Astrocyte (in vitro differentiated cells and primary cell): ENCODE measurements at regions not wholly inside any gene's neighbourhood (a gene's known extent, or its start where the extent isn't known, plus 50 kb on each side); places are given as distances from the start of the nearest gene placed in this dataset.

Experiments used
- DNase-seq: peaks from one replicate; pipeline ENCODE4 v3.0.0-alpha.2; 2010; ENCODE audit warnings: low read depth
- FAIRE-seq: peaks from 2 replicates; lab custom pipeline; 2011; peaks lifted over from hg19 to GRCh38; lab: Jason Lieb, UNC
- H2AFZ ChIP-seq: 2 replicates; pipeline ENCODE4 v1.6.0; 2012; ENCODE audit warnings: low read depth, low read length, inconsistent platforms
- H3K27ac ChIP-seq: 2 replicates; pipeline ENCODE4 v1.5.1; 2011; ENCODE audit warnings: low read depth, low read length, inconsistent platforms
- H3K27me3 ChIP-seq: 2 replicates; pipeline ENCODE4 v1.6.0; 2011; ENCODE audit warnings: low read length, inconsistent platforms; ENCODE audit not compliant: insufficient read depth
- H3K36me3 ChIP-seq: 2 replicates; pipeline ENCODE4 v1.5.1; 2011; ENCODE audit warnings: low read length, inconsistent platforms; ENCODE audit not compliant: insufficient read depth
- H3K4me1 ChIP-seq: 2 replicates; pipeline ENCODE4 v1.5.1; 2011; ENCODE audit warnings: low read length, inconsistent platforms; ENCODE audit not compliant: insufficient read depth
- H3K4me2 ChIP-seq: 2 replicates; pipeline ENCODE4 v1.6.0; 2012; ENCODE audit warnings: low read length, inconsistent platforms
- H3K4me3 ChIP-seq: 2 replicates; pipeline ENCODE4 v1.5.1; 2011; ENCODE audit warnings: low read depth, mild to moderate bottlenecking, low read length, inconsistent platforms; ENCODE audit not compliant: insufficient read depth
- H3K79me2 ChIP-seq: 2 replicates; pipeline ENCODE4 v1.6.0; 2012; ENCODE audit warnings: mild to moderate bottlenecking, low read length, inconsistent platforms; ENCODE audit not compliant: insufficient read depth
- H3K9ac ChIP-seq: 2 replicates; pipeline ENCODE4 v1.6.0; 2012; ENCODE audit warnings: mild to moderate bottlenecking, low read length, inconsistent platforms
- H3K9me3 ChIP-seq: 2 replicates; pipeline ENCODE4 v1.5.1; 2012; ENCODE audit warnings: low read depth, mild to moderate bottlenecking, low read length, inconsistent platforms; ENCODE audit not compliant: insufficient read depth
- H4K20me1 ChIP-seq: 2 replicates; pipeline ENCODE4 v1.6.0; 2012; ENCODE audit warnings: low read length, inconsistent platforms; ENCODE audit not compliant: insufficient read depth
- H3K27ac Mint-ChIP-seq: one replicate; pipeline ENCODE4 v1.8.0; 2021; ENCODE audit warnings: mild to moderate bottlenecking, mixed read lengths; ENCODE audit not compliant: unreplicated experiment
- H3K27me3 Mint-ChIP-seq: one replicate; pipeline ENCODE4 v1.8.0; 2021; ENCODE audit warnings: low read depth, mixed read lengths; ENCODE audit not compliant: unreplicated experiment
- H3K36me3 Mint-ChIP-seq: one replicate; pipeline ENCODE4 v1.8.0; 2021; ENCODE audit warnings: low read depth, mixed read lengths; ENCODE audit not compliant: unreplicated experiment
- H3K4me1 Mint-ChIP-seq: one replicate; pipeline ENCODE4 v1.8.0; 2021; ENCODE audit warnings: low read depth, mixed read lengths; ENCODE audit not compliant: unreplicated experiment
- H3K4me3 Mint-ChIP-seq: one replicate; pipeline ENCODE4 v1.8.0; 2021; ENCODE audit warnings: mild to moderate bottlenecking, moderate library complexity, mixed read lengths; ENCODE audit not compliant: unreplicated experiment
- H3K9me3 Mint-ChIP-seq: one replicate; pipeline ENCODE4 v1.8.0; 2021; ENCODE audit warnings: mild to moderate bottlenecking, mixed read lengths; ENCODE audit not compliant: unreplicated experiment
- EZH2 ChIP-seq: IDR thresholded peaks from 2 replicates; pipeline ENCODE4 v1.6.1; 2012; ENCODE audit warnings: mild to moderate bottlenecking, low read length, inconsistent platforms; ENCODE audit not compliant: insufficient read depth
- TF ChIP-seq, protein P1 (sequence below): IDR thresholded peaks from 2 replicates; pipeline ENCODE4 v1.5.1; 2011; ENCODE audit warnings: low read depth, mild to moderate bottlenecking, inconsistent platforms, low read length, moderate library complexity; ENCODE audit not compliant: insufficient read depth

DNA sequence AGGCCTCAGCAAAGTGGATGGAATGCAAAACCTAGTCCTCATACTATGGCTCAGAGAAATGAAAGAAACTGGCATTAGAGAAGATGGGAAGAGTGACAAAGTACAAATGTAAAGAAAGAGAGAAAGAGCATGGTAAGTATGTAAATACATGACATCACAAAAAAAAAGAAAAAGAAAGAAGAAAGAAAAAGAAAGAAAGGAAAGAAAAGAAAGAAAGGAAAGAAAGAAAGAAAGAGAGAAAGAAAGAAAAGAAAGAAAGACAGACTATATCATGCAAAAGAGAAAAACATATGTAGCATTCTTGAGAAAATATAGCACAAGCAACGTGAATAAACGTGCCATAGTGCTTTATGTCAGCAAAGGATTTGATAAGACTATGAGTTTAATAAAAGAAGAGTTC is 76.1 kb upstream of the CACHD1 start:
- H3K36me3 ChIP-seq, result no peaks in the 10 kb centered on the region
- H3K4me2 ChIP-seq, result no peak overlapping the region
- H3K27me3 Mint-ChIP-seq, result no peaks in the 10 kb centered on the region
- no peaks in the 10 kb centered on the region for H4K20me1 ChIP-seq
- no peaks in the 10 kb centered on the region for H3K4me1 ChIP-seq
- DNase-seq (no peak), FAIRE-seq (no peak)
- no peak overlapping the region for H3K4me3 Mint-ChIP-seq
- no peaks in the 10 kb centered on the region for H3K4me1 Mint-ChIP-seq
- H3K9me3 ChIP-seq, result no peaks in the 10 kb centered on the region
- no peaks in the 10 kb centered on the region for H3K36me3 Mint-ChIP-seq
- no peaks in the 10 kb centered on the region for H3K27me3 ChIP-seq
- H3K9ac ChIP-seq, result no peak overlapping the region
- no peaks in the 10 kb centered on the region for H3K9me3 Mint-ChIP-seq
- TF ChIP-seq EZH2, result no peak
- H3K4me3 ChIP-seq, result no peak overlapping the region
- no peak overlapping the region for H3K27ac Mint-ChIP-seq
- no peaks in the 10 kb centered on the region for H3K79me2 ChIP-seq
- no peak overlapping the region for H3K27ac ChIP-seq
- no peak overlapping the region for H2AFZ ChIP-seq

DNA sequence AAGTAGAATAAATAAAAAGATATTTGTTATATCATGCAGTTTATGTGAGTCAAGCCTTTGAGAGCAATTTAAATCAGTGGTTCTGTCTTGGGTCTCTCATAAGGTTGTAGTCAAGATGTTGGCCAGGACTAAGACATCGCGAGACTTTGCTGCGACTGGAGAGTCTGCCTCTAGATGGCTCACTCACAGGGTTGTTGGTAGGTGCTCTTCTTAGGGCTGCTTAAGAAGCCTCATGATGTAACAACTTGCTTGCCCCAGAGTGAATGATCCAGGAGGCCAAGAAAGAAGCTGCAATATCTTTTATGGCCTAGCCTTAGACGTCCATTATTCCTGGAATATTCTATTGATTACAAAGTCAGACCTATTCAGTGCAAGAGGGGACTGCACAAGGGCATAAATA is 73.1 kb upstream of the CACHD1 start:
- H4K20me1 ChIP-seq, result no peaks in the 10 kb centered on the region
- Mint-ChIP-seq H3K27me3 (no peaks in the 10 kb centered on the region), H3K4me3 (no peak overlapping the region), H3K9me3 (no peaks in the 10 kb centered on the region), H3K4me1 (no peaks in the 10 kb centered on the region), H3K36me3 (no peaks in the 10 kb centered on the region), H3K27ac (no peak overlapping the region)
- DNase-seq (no peak), FAIRE-seq (no peak)
- no peaks in the 10 kb centered on the region for H3K9me3 ChIP-seq
- no peak overlapping the region for H3K27ac ChIP-seq
- H3K4me2 ChIP-seq, result no peak overlapping the region
- no peak overlapping the region for H2AFZ ChIP-seq
- H3K4me1 ChIP-seq, result no peaks in the 10 kb centered on the region
- no peak overlapping the region for H3K9ac ChIP-seq
- TF ChIP-seq, protein P1, sequence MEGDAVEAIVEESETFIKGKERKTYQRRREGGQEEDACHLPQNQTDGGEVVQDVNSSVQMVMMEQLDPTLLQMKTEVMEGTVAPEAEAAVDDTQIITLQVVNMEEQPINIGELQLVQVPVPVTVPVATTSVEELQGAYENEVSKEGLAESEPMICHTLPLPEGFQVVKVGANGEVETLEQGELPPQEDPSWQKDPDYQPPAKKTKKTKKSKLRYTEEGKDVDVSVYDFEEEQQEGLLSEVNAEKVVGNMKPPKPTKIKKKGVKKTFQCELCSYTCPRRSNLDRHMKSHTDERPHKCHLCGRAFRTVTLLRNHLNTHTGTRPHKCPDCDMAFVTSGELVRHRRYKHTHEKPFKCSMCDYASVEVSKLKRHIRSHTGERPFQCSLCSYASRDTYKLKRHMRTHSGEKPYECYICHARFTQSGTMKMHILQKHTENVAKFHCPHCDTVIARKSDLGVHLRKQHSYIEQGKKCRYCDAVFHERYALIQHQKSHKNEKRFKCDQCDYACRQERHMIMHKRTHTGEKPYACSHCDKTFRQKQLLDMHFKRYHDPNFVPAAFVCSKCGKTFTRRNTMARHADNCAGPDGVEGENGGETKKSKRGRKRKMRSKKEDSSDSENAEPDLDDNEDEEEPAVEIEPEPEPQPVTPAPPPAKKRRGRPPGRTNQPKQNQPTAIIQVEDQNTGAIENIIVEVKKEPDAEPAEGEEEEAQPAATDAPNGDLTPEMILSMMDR, result no peak
- TF ChIP-seq EZH2, result no peak
- no peak overlapping the region for H3K4me3 ChIP-seq
- no peaks in the 10 kb centered on the region for H3K27me3 ChIP-seq
- H3K79me2 ChIP-seq, result no peaks in the 10 kb centered on the region
- H3K36me3 ChIP-seq, result no peaks in the 10 kb centered on the region

- no peaks in the 10 kb centered on the region for H3K27me3 Mint-ChIP-seq
- no peak overlapping the region for H3K4me2 ChIP-seq
- H3K79me2 ChIP-seq, result no peaks in the 10 kb centered on the region
- no peaks in the 10 kb centered on the region for H3K4me1 ChIP-seq
- no peak overlapping the region for H3K4me3 Mint-ChIP-seq
- H3K36me3 Mint-ChIP-seq, result no peaks in the 10 kb centered on the region
- no peak overlapping the region for H2AFZ ChIP-seq
- TF ChIP-seq EZH2, result no peak
- TF ChIP-seq, protein P1, result no peak
- no peaks in the 10 kb centered on the region for H3K9me3 ChIP-seq
- DNase-seq (no peak), FAIRE-seq (no peak)
- no peak overlapping the region for H3K9ac ChIP-seq
- H3K27ac ChIP-seq, result no peak overlapping the region
- peaks cover 2% of the 10 kb centered on the region for H3K4me1 Mint-ChIP-seq
- H3K36me3 ChIP-seq, result no peaks in the 10 kb centered on the region
- H3K27ac Mint-ChIP-seq, result no peak overlapping the region
- no peaks in the 10 kb centered on the region for H3K9me3 Mint-ChIP-seq
- no peaks in the 10 kb centered on the region for H4K20me1 ChIP-seq
- H3K27me3 ChIP-seq, result no peaks in the 10 kb centered on the region
- no peak overlapping the region for H3K4me3 ChIP-seq
These were observed 72.4 kb upstream of the CACHD1 start for GRCh38 chr1:64397541-64397940.
